Activated CD4-positive, alpha-beta T cell treated with anti-CD3 and anti-CD28 coated beads, Interleukin-2, amount 10 ng/mL, durations not matched to agents 7 days and 5 days (primary cell): ENCODE measurements at regions not wholly inside any gene's neighbourhood (a gene's known extent, or its start where the extent isn't known, plus 50 kb on each side); places are given as distances from the start of the nearest gene placed in this dataset.

ENCODE experiments used
- CTCF ChIA-PET: fragments of 350-600 bp; sonication (Branson Sonifier 250); formaldehyde crosslinking; loops from one replicate; lab custom pipeline; 2021; ENCODE audit warnings: antibody characterized with exemption; lab: Charles Lee
- POLR2A ChIA-PET: fragments of 350-600 bp; sonication (Branson Sonifier 250); formaldehyde crosslinking; loops from one replicate; lab custom pipeline; 2021; ENCODE audit warnings: antibody characterized with exemption; lab: Charles Lee
- DNase-seq: peaks from one replicate; pipeline ENCODE4 v3.0.0-alpha.2; 2020
- H3K27ac Mint-ChIP-seq: one replicate; pipeline ENCODE4 v1.8.0; 2021; ENCODE audit warnings: mild to moderate bottlenecking, moderate library complexity, mixed read lengths
- H3K27me3 Mint-ChIP-seq: one replicate; pipeline ENCODE4 v1.8.0; 2021; ENCODE audit warnings: mixed read lengths
- H3K36me3 Mint-ChIP-seq: one replicate; pipeline ENCODE4 v1.8.0; 2021; ENCODE audit warnings: low read depth, mixed read lengths
- H3K4me1 Mint-ChIP-seq: one replicate; pipeline ENCODE4 v1.8.0; 2021; ENCODE audit warnings: mixed read lengths
- H3K4me3 Mint-ChIP-seq: one replicate; pipeline ENCODE4 v1.8.0; 2021; ENCODE audit warnings: mild to moderate bottlenecking, moderate library complexity, mixed read lengths
- H3K9me3 Mint-ChIP-seq: one replicate; pipeline ENCODE4 v1.8.0; 2021; ENCODE audit warnings: mixed read lengths

DNA sequence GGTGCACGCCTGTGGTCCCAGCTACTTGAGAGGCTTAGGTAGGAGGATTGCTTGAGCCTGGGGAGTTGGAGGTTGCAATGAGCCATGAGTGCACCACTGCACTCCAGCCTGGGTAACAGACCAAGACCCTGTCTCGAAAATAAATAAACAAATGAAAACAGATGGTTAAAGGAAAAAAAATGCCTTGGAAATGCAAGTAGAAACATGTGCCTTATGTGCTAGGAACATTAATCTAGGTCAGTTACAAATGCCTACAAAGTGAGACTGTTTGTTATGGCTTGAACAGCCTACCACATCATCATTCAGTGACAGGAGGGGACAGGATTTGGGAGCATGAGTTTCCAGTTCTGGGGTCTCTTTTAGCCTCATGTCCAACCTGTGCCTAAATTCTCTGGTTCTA, 52.4 kb upstream of the BCAT1 start:
- CTCF ChIA-PET = interaction anchor here (1.1 kb wide), 1 partner anchor 23 kb away, joined by 3 read pairs; no protein-coding TSS in a partner anchor
- Mint-ChIP-seq H3K4me3 (no peak overlapping the region), H3K36me3 (no peaks in the 10 kb centered on the region), H3K4me1 (peaks cover 8% of the 10 kb centered on the region), H3K27ac (no peak overlapping the region), H3K9me3 (no peaks in the 10 kb centered on the region), H3K27me3 (peaks cover 10% of the 10 kb centered on the region)
- POLR2A ChIA-PET = no interaction called here
- DNase-seq = no peak
